H1 (cell line): ENCODE measurements at regions not wholly inside any gene's neighbourhood (a gene's known extent, or its start where the extent isn't known, plus 50 kb on each side); places are given as distances from the start of the nearest gene placed in this dataset.

ENCODE experiments used
- EP300 ChIP-seq, 2 experiments: IDR thresholded peaks; 1 replicate in 1 of 2; 2 replicates in 1 of 2; pipeline ENCODE4 v1.6.1; 2011 to 2012; ENCODE audit warnings: low read depth in 2 of 2, low read length in 2 of 2, mild to moderate bottlenecking in 2 of 2, borderline replicate concordance in 1 of 2, inconsistent platforms in 1 of 2, moderate library complexity in 1 of 2
- POLR2A ChIP-seq, 2 experiments: IDR thresholded peaks; 1 replicate in 1 of 2; 2 replicates in 1 of 2; pipeline ENCODE4 v1.6.1; 2011; ENCODE audit warnings: low read depth in 2 of 2, low read length in 2 of 2, mild to moderate bottlenecking in 2 of 2; ENCODE audit errors: control extremely low read depth in 1 of 2
- POLR2AphosphoS5 ChIP-seq: IDR thresholded peaks from 2 replicates; pipeline ENCODE4 v1.6.1; 2011; ENCODE audit warnings: low read depth, low read length
- RFX5 ChIP-seq: IDR thresholded peaks from 2 replicates; pipeline ENCODE4 v1.6.1; 2011; ENCODE audit warnings: low read depth, low read length, improper control_type of control experiment, borderline replicate concordance
- TAF1 ChIP-seq: IDR thresholded peaks from 2 replicates; pipeline ENCODE4 v1.6.1; 2011; ENCODE audit warnings: mild to moderate bottlenecking, low read depth, low read length
- TF ChIP-seq, protein P1 (sequence below), 3 experiments: IDR thresholded peaks; 1 replicate in 2 of 3; 2 replicates in 1 of 3; pipeline versions ENCODE4 v1.5.1 to v1.6.1; 2011; ENCODE audit warnings: low read length in 3 of 3, mild to moderate bottlenecking in 3 of 3, inconsistent platforms in 2 of 3, low read depth in 1 of 3, moderate library complexity in 1 of 3; ENCODE audit not compliant: insufficient read depth in 1 of 3; ENCODE audit errors: control extremely low read depth in 1 of 3

GRCh38 chr16:54425681-54426552, 139.3 kb upstream of the IRX3 start:
- TF ChIP-seq, protein P1, sequence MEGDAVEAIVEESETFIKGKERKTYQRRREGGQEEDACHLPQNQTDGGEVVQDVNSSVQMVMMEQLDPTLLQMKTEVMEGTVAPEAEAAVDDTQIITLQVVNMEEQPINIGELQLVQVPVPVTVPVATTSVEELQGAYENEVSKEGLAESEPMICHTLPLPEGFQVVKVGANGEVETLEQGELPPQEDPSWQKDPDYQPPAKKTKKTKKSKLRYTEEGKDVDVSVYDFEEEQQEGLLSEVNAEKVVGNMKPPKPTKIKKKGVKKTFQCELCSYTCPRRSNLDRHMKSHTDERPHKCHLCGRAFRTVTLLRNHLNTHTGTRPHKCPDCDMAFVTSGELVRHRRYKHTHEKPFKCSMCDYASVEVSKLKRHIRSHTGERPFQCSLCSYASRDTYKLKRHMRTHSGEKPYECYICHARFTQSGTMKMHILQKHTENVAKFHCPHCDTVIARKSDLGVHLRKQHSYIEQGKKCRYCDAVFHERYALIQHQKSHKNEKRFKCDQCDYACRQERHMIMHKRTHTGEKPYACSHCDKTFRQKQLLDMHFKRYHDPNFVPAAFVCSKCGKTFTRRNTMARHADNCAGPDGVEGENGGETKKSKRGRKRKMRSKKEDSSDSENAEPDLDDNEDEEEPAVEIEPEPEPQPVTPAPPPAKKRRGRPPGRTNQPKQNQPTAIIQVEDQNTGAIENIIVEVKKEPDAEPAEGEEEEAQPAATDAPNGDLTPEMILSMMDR (IDR thresholded peaks at IDR 0.05; ENCODE audit: control extremely low read depth in 1 of 3, insufficient read depth in 1 of 3, low read depth in 1 of 3, low read length in 3 of 3), result no peak
- no peak for TF ChIP-seq TAF1
- no peak for TF ChIP-seq POLR2AphosphoS5
- no peak for TF ChIP-seq EP300 (IDR thresholded peaks at IDR 0.05; ENCODE audit: borderline replicate concordance in 1 of 2, low read depth in 2 of 2, low read length in 2 of 2)
- TF ChIP-seq POLR2A (IDR thresholded peaks at IDR 0.05; ENCODE audit: control extremely low read depth in 1 of 2, low read depth in 2 of 2, low read length in 2 of 2), result no peak
- TF ChIP-seq RFX5, result no peak
